GM12872 (cell line): ENCODE measurements at regions not wholly inside any gene's neighbourhood (a gene's known extent, or its start where the extent isn't known, plus 50 kb on each side); places are given as distances from the start of the nearest gene placed in this dataset.

Experiments used
- CTCF ChIP-seq: IDR thresholded peaks from 3 replicates; pipeline ENCODE4 v1.5.1; 2011; ENCODE audit warnings: low read depth, mild to moderate bottlenecking, low read length, moderate library complexity; ENCODE audit not compliant: insufficient read depth

- TF ChIP-seq CTCF = no peak
Observed at GRCh38 chr11:109799604-109800003, 293.6 kb upstream of the ZC3H12C start.

- no peak for TF ChIP-seq CTCF
Observed at GRCh38 chr11:109804911-109805310, 288.3 kb upstream of the ZC3H12C start.

- no peak for TF ChIP-seq CTCF
Observed at GRCh38 chr11:109806205-109806604, 287.0 kb upstream of the ZC3H12C start.

GRCh38 chr11:109808569-109808968 is 284.6 kb upstream of the ZC3H12C start:
- no peak for TF ChIP-seq CTCF

- TF ChIP-seq CTCF = no peak
Observed at GRCh38 chr11:109814824-109815223, 278.4 kb upstream of the ZC3H12C start.

- no peak for TF ChIP-seq CTCF
Observed at GRCh38 chr11:109815500-109816150, 277.6 kb upstream of the ZC3H12C start.

GRCh38 chr11:109818290-109818689 is 274.9 kb upstream of the ZC3H12C start:
- TF ChIP-seq CTCF = no peak

GRCh38 chr11:109819410-109819809 is 273.8 kb upstream of the ZC3H12C start:
- no peak for TF ChIP-seq CTCF
